Heart right ventricle (tissue), 16 donors: ENCODE measurements at regions not wholly inside any gene's neighbourhood (a gene's known extent, or its start where the extent isn't known, plus 50 kb on each side); places are given as distances from the start of the nearest gene placed in this dataset.

Experiments
- ATAC-seq, 8 donors: fragments of 200-7000 bp; cut with Tn5 transposase; one replicate each; pipeline ENCODE4 v1.9.1; 2020; ENCODE audit warnings: mild to moderate bottlenecking in 8 of 8, moderate library complexity in 8 of 8, moderate number of reproducible peaks in 1 of 8
- DNase-seq, 2 donors: peaks; one replicate each; pipeline ENCODE4 v3.0.0-alpha.2; 2020
- H3K27ac ChIP-seq, 10 donors: fragments of 200-600 bp; sonication (generic) in 2 of 10; one replicate each; pipeline versions ENCODE4 v1.5.0 to v1.8.0; 2020 to 2022; ENCODE audit warnings: mild to moderate bottlenecking in 3 of 10
- H3K27me3 ChIP-seq, 7 donors: fragments of 200-600 bp; one replicate each; pipeline ENCODE4 v1.8.0; 2021 to 2022; ENCODE audit warnings: mild to moderate bottlenecking in 2 of 7
- H3K36me3 ChIP-seq, 9 donors: fragments of 200-600 bp; sonication (generic) in 1 of 9; one replicate each; pipeline versions ENCODE4 v1.5.0 to v1.8.0; 2020 to 2022; ENCODE audit warnings: mild to moderate bottlenecking in 2 of 9
- H3K4me1 ChIP-seq, 9 donors: fragments of 200-600 bp; sonication (generic) in 1 of 9; one replicate each; pipeline versions ENCODE4 v1.5.0 to v1.8.0; 2020 to 2022; ENCODE audit warnings: mild to moderate bottlenecking in 4 of 9
- H3K4me3 ChIP-seq, 10 donors: fragments of 200-600 bp; sonication (generic) in 2 of 10; one replicate each; pipeline versions ENCODE4 v1.5.0 to v1.8.0; 2020 to 2022; ENCODE audit warnings: mild to moderate bottlenecking in 7 of 10, moderate library complexity in 2 of 10
- H3K9me3 ChIP-seq, 11 donors: fragments of 200-600 bp in 10 of 11; sonication (generic) in 2 of 11; one replicate each; pipeline versions ENCODE4 v1.5.0 to v1.8.0; 2013 to 2022; ENCODE audit warnings: mild to moderate bottlenecking in 2 of 11, control low read depth in 1 of 11, moderate library complexity in 1 of 11
- CTCF ChIP-seq, 9 donors: fragments of 200-600 bp; sonication (generic) in 2 of 9; IDR thresholded peaks; one replicate each; pipeline versions ENCODE4 v1.5.0 to v1.8.0; 2021 to 2022; ENCODE audit warnings: antibody characterized with exemption in 9 of 9, mild to moderate bottlenecking in 5 of 9, moderate library complexity in 1 of 9
- WGBS, 2 donors: extraction: QIAGEN DNeasy Blood & Tissue Kit; methylation state at CpG; one replicate each; pipeline ENCODE4 v1.1.7; 2013; ENCODE audit warnings: inconsistent platforms in 1 of 2; 5-methylcytosine and 5-hydroxymethylcytosine counted together
- intact Hi-C, 10 donors: fragments of 100-400 bp; cut with DNase I; formaldehyde crosslinking; loops; one replicate each; pipeline versions ENCODE4 v1.11.1 to v1.14.2; 2022
- donor health status: Arrhythmogenic right ventricular cardiomyopathy.
- donor health status: ischemic (EF 13 %, LVEDD 7.1; RV severe dilation, severe dysfunction).
- donor health status: healthy with polysubstance abuse.
- donor health status: DM: no; HTN: yes; CAD: no.
- donor health status: DM: no; HTN: no; CAD: no.
- donor health status: ischemic (EF 25% LVEDD 6.9; RV normal size, moderate dysfunction).
- donor health status: ischemic (EF 25% LVEDD 5.7; RV mildly dilated, moderate dysfunction).
- donor health status: healthy.
- donor health status: DM: yes; HTN: yes; CAD: no.
- donor health status: Ischemic cardiomyopathy.
- donor health status: ischemic (EF 35%, LVEDD 5.7; RV mildly dilated, moderate dysfunction).
- donor health status: nonischemic (EF 11% LVEDD 7.7; RV severe dilation, severe dysfunction).
- donor health status: DM: yes; HTN: yes; CAD: no.
- donor health status: PGD.
- donor health status: ischemic (EF 29% LVEDD 5.4; RV normal size, mild dysfunction).
- donor health status: nonischemic (EF 23%, LVEDD 6.1; RV moderate dilation, normal function).

- Histone ChIP-seq H3K4me1 (peaks cover 0 to 21% (median 14%) of the 10 kb centered on the region in 9 donors), H3K27ac (no peak overlapping the region), H3K27me3 (no peaks in the 10 kb centered on the region), H3K4me3 (no peak overlapping the region), H3K9me3 (no peaks in the 10 kb centered on the region), H3K36me3 (no peaks in the 10 kb centered on the region)
- TF ChIP-seq CTCF (IDR thresholded peaks at IDR 0.05), result no peak
- WGBS, 2 donors, result 90 to 94% methylated on average over 14 of the region's 14 CpGs
- DNase-seq, result no peak
- intact Hi-C loops, result no loop called here
- ATAC-seq, result no peak
Observed at GRCh38 chr16:85438981-85439685, 174.0 kb upstream of the GSE1 start.

GRCh38 chr16:85440744-85441143 lies 172.4 kb upstream of the GSE1 start:
- no peak for ATAC-seq
- intact Hi-C loops, result no loop called here
- H3K4me1 ChIP-seq, result peaks cover 0 to 21% (median 14%) of the 10 kb centered on the region in 9 donors
- TF ChIP-seq CTCF (IDR thresholded peaks at IDR 0.05), result no peak
- no peaks in the 10 kb centered on the region for H3K36me3 ChIP-seq
- no peak overlapping the region for H3K4me3 ChIP-seq
- 96% methylated on average over 16 of the region's 16 CpGs for WGBS, 2 donors
- H3K27me3 ChIP-seq, result no peaks in the 10 kb centered on the region
- H3K9me3 ChIP-seq, result no peaks in the 10 kb centered on the region
- no peak for DNase-seq
- H3K27ac ChIP-seq, result no peak overlapping the region

- Histone ChIP-seq H3K27ac (no peak overlapping the region), H3K4me1 (peaks cover 0 to 16% (median 14%) of the 10 kb centered on the region in 9 donors), H3K27me3 (no peaks in the 10 kb centered on the region), H3K4me3 (no peak overlapping the region), H3K36me3 (no peaks in the 10 kb centered on the region), H3K9me3 (no peaks in the 10 kb centered on the region)
- DNase-seq (no peak), ATAC-seq (no peak)
- TF ChIP-seq CTCF (IDR thresholded peaks at IDR 0.05), result no peak
- intact Hi-C loops, result no loop called here
- WGBS, 2 donors, result 90 to 95% methylated on average over 15 of the region's 15 CpGs
Observed at GRCh38 chr16:85441189-85441889, 171.8 kb upstream of the GSE1 start.

- Histone ChIP-seq H3K9me3 (no peaks in the 10 kb centered on the region), H3K27ac (no peak overlapping the region), H3K4me3 (no peak overlapping the region), H3K36me3 (no peaks in the 10 kb centered on the region), H3K4me1 (peaks cover 2 to 14% (median 6%) of the 10 kb centered on the region in 9 donors), H3K27me3 (no peaks in the 10 kb centered on the region)
- no peak for DNase-seq
- no peak for ATAC-seq
- TF ChIP-seq CTCF (IDR thresholded peaks at IDR 0.05), result no peak
- WGBS, 2 donors, result 93% methylated on average over 12 of the region's 12 CpGs
- intact Hi-C loops, result no loop called here
Observed at GRCh38 chr16:85441890-85442670, 171.0 kb upstream of the GSE1 start.
